Fibroblast of gingiva (primary cell): ENCODE measurements at regions not wholly inside any gene's neighbourhood (a gene's known extent, or its start where the extent isn't known, plus 50 kb on each side); places are given as distances from the start of the nearest gene placed in this dataset.
A peak's percentile ranks its signal among the peaks of the same experiment; 100 is the strongest.

Experiments used
- DNase-seq: peaks from one replicate; pipeline ENCODE4 v3.0.0-alpha.2; 2011; ENCODE audit warnings: low read depth

- DNase-seq: peak; percentile 56
These were observed 293.0 kb upstream of the TBX3 start for GRCh38 chr12:114976959-114977358.

- DNase-seq: no peak
These were observed 292.4 kb upstream of the TBX3 start for GRCh38 chr12:114976372-114976771.

GRCh38 chr12:114975640-114976310 lies 291.8 kb upstream of the TBX3 start:
- DNase-seq: no peak

- no peak for DNase-seq
These were observed 291.1 kb upstream of the TBX3 start for GRCh38 chr12:114974826-114975639.

- DNase-seq: no peak
These were observed 290.4 kb upstream of the TBX3 start for GRCh38 chr12:114974333-114974732.

GRCh38 chr12:114968727-114969126 lies 284.8 kb upstream of the TBX3 start:
- DNase-seq: no peak

GRCh38 chr12:114967151-114967550 lies 283.2 kb upstream of the TBX3 start:
- peak; percentile 17 for DNase-seq

- no peak for DNase-seq
These were observed 280.9 kb upstream of the TBX3 start for GRCh38 chr12:114964841-114965240.

GRCh38 chr12:114963846-114964245 lies 279.9 kb upstream of the TBX3 start:
- no peak for DNase-seq

GRCh38 chr12:114961491-114961890 lies 277.5 kb upstream of the TBX3 start:
- no peak for DNase-seq

- DNase-seq: no peak
These were observed 274.6 kb upstream of the TBX3 start for GRCh38 chr12:114958538-114958937.

GRCh38 chr12:114957225-114957624 lies 273.2 kb upstream of the TBX3 start:
- no peak for DNase-seq

- DNase-seq: no peak
These were observed 271.5 kb upstream of the TBX3 start for GRCh38 chr12:114955414-114956014.

GRCh38 chr12:114954511-114955055 lies 270.6 kb upstream of the TBX3 start:
- no peak for DNase-seq

GRCh38 chr12:114952573-114953271 lies 268.7 kb upstream of the TBX3 start:
- DNase-seq: no peak

GRCh38 chr12:114949058-114949820 lies 265.3 kb upstream of the TBX3 start:
- no peak for DNase-seq

- no peak for DNase-seq
These were observed 261.4 kb upstream of the TBX3 start for GRCh38 chr12:114945351-114945750.

- no peak for DNase-seq
These were observed 260.8 kb upstream of the TBX3 start for GRCh38 chr12:114944736-114945135.

- DNase-seq: no peak
These were observed 259.6 kb upstream of the TBX3 start for GRCh38 chr12:114943601-114944000.

- no peak for DNase-seq
These were observed 254.7 kb upstream of the TBX3 start for GRCh38 chr12:114938487-114939210.
